GM18499 (cell line): ENCODE measurements at regions not wholly inside any gene's neighbourhood (a gene's known extent, or its start where the extent isn't known, plus 50 kb on each side); places are given as distances from the start of the nearest gene placed in this dataset.
"Not testable (repeated sequence)": the region's sequence is repeated elsewhere in the genome, so short reads cannot be mapped to it uniquely, and the experiment has no call there.

ENCODE experiments used
- ATAC-seq: cut with Tn5 transposase; IDR thresholded peaks from one replicate; pipeline ENCODE4 v1.9.1; 2021; ENCODE audit warnings: moderate number of reproducible peaks; ENCODE audit not compliant: insufficient read depth, unreplicated experiment

DNA sequence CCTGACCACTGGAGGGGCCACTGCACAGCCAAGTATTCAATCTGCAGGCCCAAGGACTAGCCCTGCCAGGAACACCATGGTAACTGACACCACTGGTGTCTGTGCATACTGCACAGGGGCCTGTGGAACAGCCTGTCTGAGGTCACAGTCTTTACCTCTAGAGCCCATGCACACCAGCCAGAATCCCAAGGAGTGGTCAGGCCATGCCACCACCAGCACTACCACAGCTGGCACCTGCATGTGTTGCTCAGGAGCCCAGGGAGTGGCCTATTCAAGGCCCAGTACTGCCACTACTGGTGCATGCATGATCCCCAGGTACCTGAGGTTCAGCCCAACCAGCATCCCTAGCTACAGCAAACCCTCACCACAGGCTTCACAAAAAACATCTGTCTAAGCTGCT is 546.0 kb upstream of the RGMB start:
- no peak for ATAC-seq

DNA sequence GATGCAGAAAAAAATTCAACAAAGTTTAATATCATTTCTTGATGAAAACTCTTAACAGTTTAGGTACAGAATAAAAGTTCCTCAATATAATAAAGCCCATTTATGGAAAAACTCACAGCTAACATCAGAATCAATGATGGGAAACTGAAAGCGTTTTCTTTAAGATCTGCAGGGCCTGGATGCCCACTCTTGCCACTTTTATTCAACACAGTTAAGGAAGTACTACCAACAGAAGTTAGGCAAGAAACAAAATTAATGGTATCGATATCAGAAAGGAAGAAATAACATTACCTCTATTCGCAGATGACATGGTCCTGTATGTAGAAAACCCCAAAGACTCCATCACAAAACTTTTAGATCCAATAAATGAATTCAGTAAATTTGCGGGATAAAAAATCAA is 542.4 kb upstream of the RGMB start:
- ATAC-seq, result no peak

DNA sequence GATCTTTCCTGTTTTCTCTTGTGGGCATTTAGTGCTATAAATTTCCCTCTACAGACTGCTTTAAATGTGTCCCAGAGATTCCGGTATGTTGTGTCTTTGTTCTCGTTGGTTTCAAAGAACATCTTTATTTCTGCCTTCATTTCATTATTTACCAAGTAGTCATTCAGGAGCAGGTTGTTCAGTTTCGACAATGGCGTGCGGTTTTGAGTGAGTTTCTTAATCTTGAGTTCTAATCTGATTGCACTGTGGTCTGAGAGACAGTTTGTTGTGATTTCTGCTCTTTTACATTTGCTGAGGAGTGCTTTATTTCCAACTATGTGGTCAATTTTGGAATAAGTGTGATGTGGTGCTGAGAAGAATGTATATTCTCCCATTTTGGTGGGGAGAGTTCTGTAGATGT is 535.7 kb upstream of the RGMB start:
- ATAC-seq, result not testable (repeated sequence)

DNA sequence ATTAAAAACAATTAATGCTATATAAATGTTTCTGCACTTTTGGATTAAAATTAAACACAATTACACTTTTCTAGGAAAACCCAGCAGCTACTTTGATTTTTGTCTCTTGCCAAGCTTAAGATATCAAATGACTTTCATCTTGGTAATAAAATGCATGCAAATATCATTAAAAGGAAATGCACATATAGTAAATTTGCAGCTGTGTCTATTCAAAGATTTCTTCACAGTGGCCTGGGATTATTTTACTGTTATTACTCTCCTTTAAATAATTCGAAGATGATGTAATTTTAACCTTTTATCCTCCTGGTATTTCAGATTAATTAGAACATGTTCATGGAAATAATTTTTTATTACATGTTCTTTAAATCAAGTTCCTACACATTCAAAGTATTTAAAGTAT is 529.5 kb upstream of the RGMB start:
- ATAC-seq, result no peak

DNA sequence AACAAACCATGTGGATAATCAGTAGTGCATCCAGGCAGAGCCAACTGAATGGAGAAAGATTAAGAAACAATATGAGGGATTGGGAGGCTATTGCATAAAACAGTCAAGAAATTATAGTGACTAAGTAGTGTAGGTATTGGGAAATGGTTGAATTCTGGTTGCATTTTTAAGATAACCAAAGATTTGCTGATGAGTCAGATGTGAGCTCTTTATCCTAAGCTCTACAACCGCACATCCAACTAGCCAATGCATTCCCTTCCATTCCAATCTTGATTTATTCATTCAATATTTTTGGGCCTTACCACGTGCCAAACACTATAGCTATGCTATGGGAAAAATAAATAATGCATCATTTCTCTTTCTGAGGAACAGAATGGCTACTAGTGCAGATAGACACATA is 524.5 kb upstream of the RGMB start:
- ATAC-seq, result no peak

DNA sequence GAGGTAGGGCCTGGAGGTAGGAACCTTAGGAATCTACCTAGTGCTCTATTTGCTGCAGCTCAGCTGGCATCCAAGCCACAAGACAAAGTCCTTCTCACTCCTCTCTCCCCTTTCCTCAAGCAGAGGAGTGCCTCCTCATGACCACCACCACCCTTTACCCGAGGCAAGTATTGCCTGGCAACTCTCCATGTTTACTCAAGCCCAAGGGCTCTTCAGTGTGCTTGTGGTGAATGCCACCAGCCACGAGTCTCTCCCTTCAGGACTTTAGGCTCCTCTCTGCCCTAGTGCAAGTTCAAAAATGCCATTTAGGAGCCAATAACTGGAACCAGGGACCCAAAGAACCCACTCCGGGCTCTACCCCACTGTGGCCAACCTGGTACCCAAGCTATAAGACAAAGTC is 514.5 kb upstream of the RGMB start:
- no peak for ATAC-seq

DNA sequence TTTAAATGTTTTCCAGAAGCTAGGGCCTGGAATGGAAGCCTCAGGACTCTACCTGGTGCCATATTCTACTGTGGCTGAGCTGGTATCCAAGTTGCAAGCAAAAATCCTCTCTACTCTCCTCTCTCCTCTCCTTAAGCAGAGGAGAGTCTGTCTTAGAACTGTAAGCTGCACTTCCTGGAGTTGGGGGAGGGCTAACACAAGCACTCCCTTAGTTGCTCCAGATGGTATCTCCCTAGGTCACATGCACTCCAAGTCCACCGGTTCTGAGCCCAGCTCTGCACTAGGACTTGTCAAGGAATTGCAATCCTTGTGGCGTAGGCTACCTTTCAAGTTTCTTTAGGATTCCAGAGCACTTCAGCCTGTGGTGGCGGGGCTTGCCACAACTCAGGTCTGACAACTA is 513.9 kb upstream of the RGMB start:
- no peak for ATAC-seq

DNA sequence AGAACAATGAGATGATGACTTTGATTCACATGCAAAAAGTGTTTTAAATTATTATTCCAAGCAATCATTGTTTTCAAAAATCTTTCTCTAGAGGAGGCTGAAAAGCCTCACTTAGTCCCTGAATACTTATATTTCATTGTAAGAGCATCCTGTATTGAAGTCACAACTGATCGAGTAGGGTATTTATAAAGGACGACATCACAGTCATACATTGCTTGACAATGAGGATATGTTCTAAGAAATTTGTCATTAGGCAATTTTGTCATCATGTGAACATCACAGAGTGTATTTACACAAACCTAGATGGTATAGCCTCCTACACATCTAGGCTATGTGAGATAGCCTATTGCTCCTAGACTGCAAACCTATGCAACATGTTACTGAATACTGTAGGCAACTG is 510.4 kb upstream of the RGMB start:
- ATAC-seq, result no peak

DNA sequence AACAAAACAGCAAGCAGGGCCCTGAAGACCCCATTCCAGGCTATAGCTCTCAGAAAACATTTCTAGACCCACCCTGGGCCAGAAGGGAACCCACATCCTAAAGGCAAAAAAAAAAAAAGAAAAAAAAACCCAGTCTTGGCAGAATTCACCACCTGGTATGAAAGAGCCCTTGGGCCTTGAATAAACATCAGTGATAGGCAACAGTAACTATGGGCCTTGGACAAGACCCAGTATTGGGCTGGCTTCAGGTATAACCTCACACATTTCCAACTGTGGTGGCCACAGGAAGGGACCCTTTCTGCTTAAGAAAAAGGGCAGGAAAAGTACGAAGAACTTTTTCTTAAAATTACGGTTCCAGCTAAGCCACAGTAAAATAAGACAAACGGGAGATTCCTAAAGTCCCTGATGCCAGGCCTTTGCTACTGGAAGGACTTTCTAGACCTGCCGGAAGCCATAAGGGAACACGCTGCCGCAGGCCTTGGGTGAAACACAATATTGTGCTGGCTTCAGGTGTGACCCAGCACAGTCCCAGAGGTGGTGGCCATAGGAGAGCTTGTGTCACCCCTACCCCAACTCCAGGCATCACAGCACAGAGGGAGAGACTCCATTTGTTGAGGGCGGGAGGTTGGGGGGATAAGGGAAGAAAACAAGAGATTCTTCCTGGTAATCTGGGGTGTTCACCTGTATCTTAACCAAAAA is 505.2 kb upstream of the RGMB start:
- no peak for ATAC-seq

DNA sequence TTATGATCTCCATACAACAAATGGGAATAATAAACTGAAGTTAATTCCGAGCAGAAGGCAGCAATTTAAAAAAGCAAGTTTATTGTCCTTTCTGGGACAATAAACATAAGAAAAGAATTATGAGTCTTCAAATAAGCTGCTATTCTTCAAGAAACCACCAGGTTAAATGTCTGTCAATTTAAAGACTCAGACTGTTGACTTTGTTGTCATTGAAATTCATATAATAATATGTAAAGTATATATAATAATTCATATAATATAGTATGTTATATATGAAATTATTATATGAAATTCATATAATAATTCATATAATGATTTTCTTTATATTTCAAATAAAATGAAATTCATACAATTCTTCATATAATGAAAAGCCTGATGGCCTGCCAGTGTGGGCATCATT is 497.5 kb upstream of the RGMB start:
- ATAC-seq, result no peak

DNA sequence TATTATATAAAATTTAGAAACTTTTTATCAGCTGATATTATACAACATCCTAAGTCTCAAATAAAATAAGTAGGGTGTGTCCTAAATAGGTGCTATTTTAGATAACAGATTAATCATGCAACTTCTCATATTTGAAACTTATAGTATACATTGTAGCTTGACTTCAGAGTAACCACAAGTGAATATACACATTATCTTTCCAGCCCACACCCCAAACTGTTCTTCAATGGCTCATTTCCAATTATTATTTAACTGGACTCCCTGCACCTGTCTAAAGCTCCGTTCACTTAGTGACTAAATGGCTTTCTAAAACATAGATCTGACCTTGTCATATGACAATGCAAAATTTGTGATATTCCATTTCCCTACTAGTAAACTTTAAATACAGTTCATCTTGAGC is 490.9 kb upstream of the RGMB start:
- ATAC-seq, result no peak

DNA sequence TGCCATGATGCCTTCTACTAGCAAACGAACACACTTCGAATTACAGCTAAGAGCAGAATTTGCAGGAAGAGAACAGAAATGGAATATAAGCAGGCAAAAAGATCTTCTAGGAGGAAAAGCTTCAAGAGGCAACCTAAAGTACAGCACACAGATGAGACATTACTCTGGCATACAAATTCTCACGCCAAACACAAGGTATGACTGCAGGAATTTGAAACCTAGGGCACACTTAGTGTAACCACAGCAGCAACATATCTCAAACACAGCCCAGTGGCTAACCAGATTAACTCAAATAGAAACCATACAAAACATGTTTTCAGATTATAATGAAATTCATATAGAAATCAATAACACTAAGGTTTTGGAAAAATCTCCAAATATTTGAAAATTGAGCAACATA is 481.0 kb upstream of the RGMB start:
- ATAC-seq, result no peak

DNA sequence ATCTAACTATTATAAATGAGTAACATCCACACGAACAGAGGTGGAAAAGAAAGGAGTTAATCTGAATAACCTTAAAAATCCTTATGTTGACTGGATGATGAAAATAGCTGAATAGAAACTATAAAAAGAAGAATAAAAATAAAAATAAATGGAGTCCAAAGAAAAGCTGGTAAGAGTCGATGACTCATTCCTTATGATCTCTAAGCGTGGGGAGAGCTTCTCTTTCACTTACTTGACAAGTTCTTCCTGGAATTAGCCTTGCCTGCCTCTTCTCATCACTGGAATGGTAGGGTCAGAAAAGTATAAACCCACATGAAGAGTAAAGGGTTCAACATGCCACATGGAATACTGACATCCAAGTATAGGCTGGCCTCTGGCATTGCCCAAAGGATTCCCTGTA is 477.0 kb upstream of the RGMB start:
- no peak for ATAC-seq

DNA sequence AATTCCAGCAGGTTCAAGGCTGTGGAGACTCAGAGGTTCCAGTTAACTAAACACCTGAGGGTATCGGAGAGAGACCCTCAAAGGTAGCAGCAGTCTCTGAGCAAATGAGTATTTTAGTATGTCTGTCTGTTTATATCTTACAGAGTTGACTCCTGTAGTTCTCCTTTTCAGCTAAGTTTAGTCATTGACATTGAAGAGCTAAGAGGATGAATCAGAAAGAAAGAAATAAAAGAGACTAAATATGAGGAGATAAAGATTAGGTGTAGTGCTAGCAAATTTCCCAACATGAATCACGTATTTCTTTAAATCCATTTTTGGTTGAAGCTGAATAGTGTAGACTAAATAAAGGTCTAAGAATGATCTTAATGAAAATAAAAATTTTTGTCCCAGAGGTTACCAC is 474.0 kb upstream of the RGMB start:
- no peak for ATAC-seq

DNA sequence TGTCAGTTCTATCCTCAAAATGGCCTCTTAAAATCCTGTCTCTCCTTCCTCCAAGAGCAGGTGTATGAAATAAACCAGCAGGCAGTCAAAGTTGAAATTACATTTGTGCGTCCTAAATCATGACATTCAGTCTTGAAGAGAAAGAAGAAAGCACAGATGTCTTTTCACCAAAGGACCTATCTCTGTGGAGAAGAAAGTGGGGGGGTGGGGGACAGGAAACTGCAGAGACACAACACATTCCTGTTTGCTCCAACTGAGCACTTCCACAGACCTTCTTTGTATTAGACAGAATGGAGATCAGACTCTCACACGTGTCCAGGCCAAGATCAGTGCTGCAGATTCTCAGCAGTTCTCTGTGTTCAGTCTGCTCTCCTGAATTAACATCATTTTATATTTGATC is 471.9 kb upstream of the RGMB start:
- no peak for ATAC-seq

DNA sequence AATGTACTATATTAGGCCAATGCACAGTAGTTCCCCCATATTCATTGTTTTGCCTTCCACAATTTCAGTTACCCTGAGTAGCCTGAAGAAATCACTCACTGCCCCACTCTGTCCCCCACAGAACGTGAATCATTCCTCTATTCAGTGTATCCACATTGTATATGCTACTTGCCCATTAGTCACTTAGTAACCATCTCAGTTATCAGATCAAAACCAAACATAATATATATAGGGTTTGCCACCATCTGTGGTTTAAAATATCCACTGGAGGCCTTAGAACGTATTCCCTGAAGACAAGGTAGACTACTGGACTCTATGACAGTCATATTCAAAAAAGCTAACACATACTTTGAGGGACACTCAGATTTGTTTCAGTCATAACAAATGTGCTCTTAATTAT is 465.7 kb upstream of the RGMB start:
- ATAC-seq, result no peak

DNA sequence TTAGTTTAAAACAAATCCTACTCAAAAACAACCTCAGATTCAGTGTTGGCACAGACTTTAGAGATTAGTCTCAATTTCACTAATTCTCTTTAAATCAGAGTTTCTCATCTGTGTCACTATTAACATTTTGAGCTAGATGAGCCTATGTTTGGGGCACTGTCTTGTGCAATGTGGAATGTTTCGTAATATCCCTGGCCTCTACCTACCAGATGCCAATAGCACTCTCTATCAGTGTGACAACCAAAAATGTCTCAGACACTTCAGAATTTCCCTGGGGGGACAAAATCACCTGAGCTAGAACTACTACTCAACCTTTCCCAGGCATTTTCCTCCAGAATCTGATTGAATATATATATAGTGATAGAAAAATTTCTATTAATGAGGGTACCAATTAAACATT is 465.2 kb upstream of the RGMB start:
- ATAC-seq, result no peak

DNA sequence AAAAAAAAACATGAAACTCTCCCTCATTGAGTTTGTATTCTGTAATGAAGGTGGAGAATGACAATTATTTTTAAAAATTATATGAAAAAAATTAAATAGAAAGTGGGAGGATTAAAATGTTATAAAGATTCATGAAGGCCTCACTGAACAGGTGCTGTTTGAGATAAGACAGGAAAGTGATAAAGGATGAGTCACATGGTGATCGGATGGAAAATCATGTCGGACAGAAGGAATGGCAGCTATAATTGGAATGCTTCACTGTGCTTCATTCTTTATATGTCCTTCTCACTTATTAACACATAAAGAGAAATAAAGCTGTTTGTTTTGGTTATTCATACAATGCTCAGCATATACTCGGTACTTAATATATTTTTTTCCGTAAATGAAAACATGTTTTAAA is 464.5 kb upstream of the RGMB start:
- ATAC-seq, result no peak

DNA sequence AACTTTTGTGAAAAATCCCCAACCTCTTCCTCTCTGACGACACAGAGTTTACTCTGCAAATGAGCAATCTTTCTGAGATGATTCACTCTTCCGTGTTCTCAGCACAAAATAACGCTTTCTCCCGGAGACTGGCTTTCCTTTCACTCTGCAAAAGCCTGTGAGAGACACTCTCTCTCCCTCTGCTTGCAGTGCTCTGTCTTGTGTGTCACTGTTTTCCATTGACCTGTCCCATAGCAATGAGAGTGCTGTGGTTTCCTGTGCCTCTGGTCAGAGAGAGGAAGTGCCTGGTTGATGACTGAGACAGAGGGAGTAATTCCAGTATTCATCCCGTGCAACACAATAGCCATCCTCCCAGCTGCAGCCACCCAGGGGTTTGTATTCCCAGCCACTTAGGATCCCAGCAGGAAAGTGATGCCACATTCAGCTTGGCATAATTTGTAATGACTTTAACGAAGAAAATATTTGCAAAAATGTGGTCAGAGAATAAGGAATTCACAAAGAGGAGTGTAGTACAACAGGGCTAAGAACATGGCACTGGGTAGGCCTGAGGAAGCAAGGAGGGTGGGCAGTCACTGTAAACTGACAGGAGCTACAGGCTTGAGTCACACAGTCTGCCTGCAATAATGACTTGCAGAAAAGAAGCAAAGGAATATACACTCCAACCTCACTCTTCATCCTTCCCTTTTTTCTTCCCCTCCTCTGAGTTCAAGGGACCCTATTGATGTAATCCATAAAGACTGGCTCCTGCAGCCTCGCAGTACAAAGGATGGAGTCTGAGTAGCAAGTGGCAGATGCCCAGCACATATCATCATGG is 463.5 kb upstream of the RGMB start:
- peak; percentile 75 for ATAC-seq

DNA sequence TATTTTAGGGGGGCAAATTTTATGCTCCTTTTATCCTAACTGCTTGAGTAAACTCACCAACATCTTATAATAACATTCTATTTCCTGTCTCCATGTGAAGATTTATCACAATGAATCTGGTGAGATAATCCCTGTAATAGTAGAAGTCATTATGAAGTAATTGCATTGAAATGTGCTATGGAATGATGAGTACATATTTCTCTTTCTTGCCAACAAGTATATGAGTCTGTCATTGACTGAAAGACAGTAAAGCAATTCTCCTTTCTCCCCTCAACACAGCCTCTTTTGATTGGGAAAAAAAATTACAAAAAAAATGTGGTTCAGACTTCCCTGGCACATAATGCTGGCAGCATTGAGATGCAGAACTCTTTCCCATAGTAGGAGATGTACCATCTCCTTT is 459.2 kb upstream of the RGMB start:
- ATAC-seq, result no peak

DNA sequence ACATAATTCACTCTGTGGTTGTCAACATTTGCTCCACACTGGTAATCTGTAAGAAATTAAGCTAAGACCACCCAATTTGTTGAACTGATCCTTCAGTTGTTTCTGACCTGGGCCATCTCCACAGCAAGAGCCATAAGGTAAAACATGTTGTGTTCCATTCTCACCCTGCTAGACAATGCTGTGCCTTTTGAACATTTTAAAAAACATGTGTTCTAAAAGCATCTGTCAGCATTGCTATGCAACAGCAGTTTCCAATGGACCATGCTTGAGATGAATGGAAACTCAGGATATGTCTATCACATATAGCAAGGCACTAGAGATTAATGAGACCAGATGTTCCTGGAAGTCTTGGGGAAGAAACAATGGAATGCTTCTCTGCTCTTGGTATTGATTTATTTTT is 455.1 kb upstream of the RGMB start:
- ATAC-seq, result no peak
